ENCODE measurements at regions not wholly inside any gene's neighbourhood (a gene's known extent, or its start where the extent isn't known, plus 50 kb on each side); places are given as distances from the start of the nearest gene placed in this dataset.

DNA sequence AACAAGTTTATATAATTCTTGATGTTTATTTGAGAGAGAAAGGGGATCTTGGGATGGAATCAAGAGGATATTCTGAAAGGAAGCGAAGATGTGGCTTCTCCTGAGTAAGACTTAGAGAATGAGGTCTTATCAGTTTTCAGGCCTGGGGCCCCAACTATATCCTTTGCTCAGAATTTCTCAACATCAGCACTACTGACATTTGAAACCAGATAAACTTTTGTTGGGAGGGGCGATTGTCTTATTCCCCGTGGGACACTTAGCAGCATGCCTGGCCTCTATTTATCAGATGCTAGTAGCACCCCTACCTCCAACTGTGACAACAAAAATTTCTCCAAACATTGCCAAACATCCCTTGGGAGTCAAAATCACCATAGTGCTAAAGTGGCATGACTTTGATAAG lies 567.7 kb downstream of the MAT2B start:
- H3K9me3 Mint-ChIP-seq: no peaks in the 10 kb centered on the region
- H3K4me1 Mint-ChIP-seq (ENCODE audit: low read depth): no peaks in the 10 kb centered on the region
- H3K36me3 Mint-ChIP-seq (ENCODE audit: low read depth): no peaks in the 10 kb centered on the region
- H3K4me3 Mint-ChIP-seq: no peak overlapping the region
- no peak overlapping the region for H3K27ac Mint-ChIP-seq
- no peaks in the 10 kb centered on the region for H3K27me3 Mint-ChIP-seq

DNA sequence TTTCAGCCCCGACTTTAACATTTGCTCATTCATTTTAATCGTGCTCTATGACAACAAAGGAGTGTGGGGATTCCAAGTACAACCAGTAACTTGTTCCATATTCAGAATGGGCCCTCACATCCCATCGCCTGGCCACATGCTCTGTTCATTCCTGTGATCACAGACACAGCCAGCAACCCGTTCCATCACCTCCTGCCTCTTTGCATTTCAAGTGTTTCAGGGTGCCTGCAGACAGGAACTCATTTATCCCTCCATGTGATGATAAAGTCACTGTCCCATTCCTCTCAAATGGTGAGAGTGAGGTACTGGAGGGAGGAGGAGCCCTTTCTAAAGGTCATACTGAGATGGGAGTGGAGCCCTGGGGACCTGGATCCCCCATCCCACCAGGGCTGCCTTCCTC lies 571.1 kb downstream of the MAT2B start:
- H3K27ac Mint-ChIP-seq: no peak overlapping the region
- no peaks in the 10 kb centered on the region for H3K4me1 Mint-ChIP-seq (ENCODE audit: low read depth)

DNA sequence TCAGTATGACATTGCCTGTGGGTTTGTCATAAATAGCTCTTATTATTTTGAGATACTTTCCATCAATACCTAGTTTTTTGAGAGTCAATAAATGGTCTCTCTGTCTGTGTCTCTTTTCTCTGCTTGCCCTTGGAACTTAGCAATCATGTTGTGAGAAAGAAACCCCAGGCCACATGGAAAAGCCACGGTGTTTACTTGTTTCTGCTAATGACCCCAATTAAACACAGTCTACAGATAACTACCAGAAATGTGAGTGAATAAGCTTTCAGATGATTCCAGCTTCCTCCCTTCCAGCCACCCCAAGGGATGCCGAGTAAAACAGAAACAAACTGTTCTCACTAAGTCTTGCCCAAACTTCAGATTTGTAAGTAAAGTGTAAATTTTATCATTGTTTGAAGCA lies 584.9 kb downstream of the MAT2B start:
- Mint-ChIP-seq H3K9me3 (no peaks in the 10 kb centered on the region), H3K4me1 (ENCODE audit: low read depth) (no peaks in the 10 kb centered on the region), H3K27me3 (no peaks in the 10 kb centered on the region), H3K4me3 (no peak overlapping the region), H3K27ac (no peak overlapping the region), H3K36me3 (ENCODE audit: low read depth) (no peaks in the 10 kb centered on the region)

More for the DNA sequence above, 571.1 kb downstream of the MAT2B start:
- no peak overlapping the region for H3K4me3 Mint-ChIP-seq
- H3K36me3 Mint-ChIP-seq (ENCODE audit: low read depth): no peaks in the 10 kb centered on the region
- H3K9me3 Mint-ChIP-seq: peaks cover 3% of the 10 kb centered on the region
- H3K27me3 Mint-ChIP-seq: no peaks in the 10 kb centered on the region

DNA sequence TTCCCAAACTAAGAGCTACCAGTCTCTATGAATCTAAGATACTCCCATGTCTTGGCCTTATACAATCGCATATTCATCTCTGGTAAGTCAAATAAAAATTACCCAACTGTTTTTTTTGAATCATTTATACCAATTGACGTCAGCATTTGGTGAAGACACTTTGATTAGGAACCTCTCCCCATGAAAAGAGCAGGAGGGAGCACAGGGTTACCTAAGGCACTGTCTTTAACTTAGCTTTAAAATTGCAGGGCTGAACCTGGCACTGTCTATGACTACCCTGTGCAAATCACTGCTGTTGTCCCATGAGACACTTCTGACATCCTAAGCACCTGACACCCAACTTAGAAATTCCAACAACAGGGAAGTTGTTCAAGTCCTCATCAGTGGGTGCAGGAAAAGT lies 586.4 kb downstream of the MAT2B start:
- Mint-ChIP-seq H3K4me1 (ENCODE audit: low read depth) (no peaks in the 10 kb centered on the region), H3K36me3 (ENCODE audit: low read depth) (no peaks in the 10 kb centered on the region), H3K27ac (no peak overlapping the region), H3K9me3 (no peaks in the 10 kb centered on the region), H3K27me3 (no peaks in the 10 kb centered on the region), H3K4me3 (no peak overlapping the region)

DNA sequence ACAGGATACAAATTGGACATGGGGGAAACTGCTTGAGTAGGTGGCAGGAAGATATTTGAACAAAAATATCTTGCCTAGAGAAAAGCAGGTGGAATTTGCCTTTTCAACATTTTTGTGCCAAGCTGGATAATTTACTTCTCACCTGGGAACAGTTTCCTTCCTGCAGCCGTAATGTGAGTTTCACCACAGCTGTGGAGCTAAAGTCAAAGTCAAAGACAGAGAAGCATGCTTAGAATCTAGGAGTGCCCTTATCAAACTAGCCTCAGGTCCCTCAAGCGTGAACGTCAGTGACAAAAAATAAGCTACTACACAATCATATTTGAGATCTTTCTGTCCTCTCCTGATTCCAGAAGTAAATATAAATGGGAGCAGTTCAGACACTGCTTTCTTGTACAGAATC lies 588.9 kb downstream of the MAT2B start:
- Mint-ChIP-seq H3K36me3 (ENCODE audit: low read depth) (no peaks in the 10 kb centered on the region), H3K4me3 (no peak overlapping the region), H3K27me3 (no peaks in the 10 kb centered on the region), H3K9me3 (no peaks in the 10 kb centered on the region), H3K4me1 (ENCODE audit: low read depth) (no peaks in the 10 kb centered on the region), H3K27ac (no peak overlapping the region)

DNA sequence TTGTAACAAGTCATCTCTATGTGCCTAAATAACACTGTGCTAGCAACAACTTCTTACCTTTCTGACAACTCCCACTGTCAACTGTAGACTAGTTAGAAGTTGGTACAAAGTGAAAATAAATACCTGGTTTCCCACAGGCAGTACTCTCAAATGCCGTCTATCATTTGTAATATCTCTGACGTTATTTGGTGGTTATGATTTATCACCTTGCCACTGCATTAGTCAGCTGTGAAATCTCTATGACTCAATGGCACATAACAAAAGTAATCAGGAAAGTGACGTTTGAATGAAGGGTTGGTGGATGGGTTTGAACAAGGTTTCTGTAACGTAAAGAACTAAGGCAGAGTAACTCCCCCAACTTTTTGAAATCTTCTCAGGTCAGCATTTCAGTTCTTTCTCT lies 592.3 kb downstream of the MAT2B start:
- H3K4me3 Mint-ChIP-seq: no peak overlapping the region
- no peaks in the 10 kb centered on the region for H3K9me3 Mint-ChIP-seq
- no peaks in the 10 kb centered on the region for H3K27me3 Mint-ChIP-seq
- no peaks in the 10 kb centered on the region for H3K36me3 Mint-ChIP-seq (ENCODE audit: low read depth)
- no peak overlapping the region for H3K27ac Mint-ChIP-seq
- no peaks in the 10 kb centered on the region for H3K4me1 Mint-ChIP-seq (ENCODE audit: low read depth)

DNA sequence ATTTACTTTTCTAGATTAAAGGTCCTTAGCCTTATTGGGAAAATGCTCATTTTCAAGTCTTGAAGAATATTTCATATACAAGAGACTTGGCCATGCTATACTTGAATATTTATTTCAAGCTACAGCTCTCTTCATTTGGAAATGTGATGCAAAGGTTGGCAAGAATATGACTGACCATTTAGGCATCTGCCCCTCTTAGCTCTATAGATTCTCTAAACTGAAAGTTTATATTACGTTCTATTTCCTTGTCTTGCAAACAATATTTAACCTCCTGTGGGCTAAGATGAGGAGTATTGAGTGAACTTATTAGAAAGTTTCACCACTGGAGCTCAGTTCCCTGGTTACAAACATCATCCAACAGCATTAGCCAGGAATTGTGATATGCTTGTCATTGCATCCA lies 593.1 kb downstream of the MAT2B start:
- H3K4me3 Mint-ChIP-seq: no peak overlapping the region
- H3K4me1 Mint-ChIP-seq (ENCODE audit: low read depth): no peaks in the 10 kb centered on the region
- no peaks in the 10 kb centered on the region for H3K27me3 Mint-ChIP-seq
- no peaks in the 10 kb centered on the region for H3K36me3 Mint-ChIP-seq (ENCODE audit: low read depth)
- no peak overlapping the region for H3K27ac Mint-ChIP-seq
- H3K9me3 Mint-ChIP-seq: peaks cover 4% of the 10 kb centered on the region

DNA sequence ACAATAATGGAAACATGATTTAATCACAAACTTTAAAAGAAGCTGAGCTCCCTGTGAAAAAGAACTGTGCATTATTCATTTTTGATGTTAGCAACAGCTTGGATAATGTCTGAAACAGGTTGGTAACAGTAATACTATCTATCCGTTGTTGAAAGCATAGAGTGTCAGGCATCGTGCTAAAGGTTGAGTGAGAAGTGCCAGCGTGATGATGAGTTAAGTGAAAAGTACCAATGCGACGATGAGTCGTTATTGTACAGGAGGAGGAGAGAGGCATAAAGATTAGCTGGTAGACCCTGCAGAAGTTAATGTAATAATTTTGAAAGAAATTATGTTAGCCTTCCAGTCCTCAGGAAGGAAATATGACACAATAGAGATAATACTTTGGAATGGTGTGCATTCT lies 593.6 kb downstream of the MAT2B start:
- Mint-ChIP-seq H3K27me3 (no peaks in the 10 kb centered on the region), H3K9me3 (peaks cover 4% of the 10 kb centered on the region), H3K36me3 (ENCODE audit: low read depth) (no peaks in the 10 kb centered on the region), H3K27ac (no peak overlapping the region), H3K4me3 (no peak overlapping the region), H3K4me1 (ENCODE audit: low read depth) (no peaks in the 10 kb centered on the region)

DNA sequence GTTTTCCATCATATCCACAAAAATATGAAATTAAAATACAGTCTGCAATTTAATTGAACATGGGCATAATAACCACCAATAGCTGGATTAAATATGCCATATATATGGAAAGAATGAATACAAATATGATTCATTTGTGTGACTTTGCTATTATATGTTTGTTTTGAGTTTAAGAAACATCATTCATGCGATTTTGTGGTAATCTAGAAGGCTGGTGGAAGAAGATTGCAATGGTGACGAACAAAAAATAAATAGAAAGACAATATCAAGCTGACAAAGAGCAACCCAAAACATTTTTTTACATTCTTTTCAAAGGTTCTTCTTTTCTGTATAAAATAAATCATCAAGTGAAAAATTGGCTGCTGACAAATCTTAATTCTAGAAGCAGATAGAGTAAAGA lies 610.0 kb downstream of the MAT2B start:
- H3K36me3 Mint-ChIP-seq (ENCODE audit: low read depth): no peaks in the 10 kb centered on the region
- H3K4me1 Mint-ChIP-seq (ENCODE audit: low read depth): no peaks in the 10 kb centered on the region
- H3K4me3 Mint-ChIP-seq: no peak overlapping the region
- no peak overlapping the region for H3K27ac Mint-ChIP-seq
- no peaks in the 10 kb centered on the region for H3K27me3 Mint-ChIP-seq
- H3K9me3 Mint-ChIP-seq: peaks cover 8% of the 10 kb centered on the region

DNA sequence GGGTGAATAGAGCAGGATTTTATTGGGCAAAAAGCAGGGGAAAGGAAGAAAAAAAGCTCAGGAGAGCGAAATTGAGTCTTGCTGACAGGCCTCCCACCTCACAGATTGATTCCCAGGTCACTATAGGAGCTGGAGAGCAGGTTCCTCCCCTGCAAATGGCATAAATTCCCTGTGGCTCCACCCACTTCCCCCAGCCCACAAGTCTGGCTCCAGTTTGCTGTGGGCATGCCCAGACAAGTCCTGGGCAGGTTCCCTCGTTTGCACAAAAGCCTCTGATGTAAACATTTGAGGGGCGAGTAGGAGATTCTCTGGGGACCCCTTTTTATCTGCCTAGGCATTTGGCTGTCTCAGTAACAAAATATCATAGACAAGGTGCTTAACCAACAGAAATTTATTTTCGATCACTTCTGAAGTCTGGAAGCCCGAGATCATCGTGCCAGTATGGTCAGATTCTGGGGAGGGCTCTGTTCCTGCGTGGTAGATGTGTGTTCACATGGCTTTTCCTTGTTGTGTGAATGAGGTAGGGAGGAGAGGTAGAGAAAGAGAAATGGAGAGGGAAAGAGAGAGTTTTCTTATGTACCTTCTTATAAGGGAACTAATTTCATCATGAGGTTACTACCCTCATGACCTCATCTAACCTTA lies 614.5 kb downstream of the MAT2B start:
- no peaks in the 10 kb centered on the region for H3K27me3 Mint-ChIP-seq
- H3K27ac Mint-ChIP-seq: no peak overlapping the region
- H3K9me3 Mint-ChIP-seq: peaks cover 4% of the 10 kb centered on the region
- no peaks in the 10 kb centered on the region for H3K36me3 Mint-ChIP-seq (ENCODE audit: low read depth)
- H3K4me3 Mint-ChIP-seq: no peak overlapping the region
- H3K4me1 Mint-ChIP-seq (ENCODE audit: low read depth): no peaks in the 10 kb centered on the region

DNA sequence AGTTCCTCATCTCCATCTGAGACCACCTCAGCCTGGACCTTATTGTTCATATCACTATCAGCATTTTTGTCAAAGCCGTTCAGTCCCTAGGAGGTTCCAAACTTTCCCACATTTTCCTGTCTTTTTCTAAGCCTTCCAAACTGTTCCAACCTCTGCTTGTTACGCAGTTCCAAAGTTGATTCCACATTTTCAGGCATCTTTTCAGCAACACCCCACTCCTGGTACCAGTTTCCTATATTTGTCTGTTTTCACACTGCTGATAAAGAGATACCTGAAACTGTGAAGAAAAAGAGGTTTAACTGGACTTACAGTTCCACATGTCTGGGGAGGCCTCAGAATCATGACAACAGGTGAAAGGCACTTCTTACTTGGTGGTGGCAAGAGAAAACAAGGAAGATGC lies 622.1 kb downstream of the MAT2B start:
- no peaks in the 10 kb centered on the region for H3K4me1 Mint-ChIP-seq (ENCODE audit: low read depth)
- no peak overlapping the region for H3K4me3 Mint-ChIP-seq
- no peak overlapping the region for H3K27ac Mint-ChIP-seq
- H3K36me3 Mint-ChIP-seq (ENCODE audit: low read depth): no peaks in the 10 kb centered on the region
- H3K9me3 Mint-ChIP-seq: peaks cover 29% of the 10 kb centered on the region
- no peaks in the 10 kb centered on the region for H3K27me3 Mint-ChIP-seq

DNA sequence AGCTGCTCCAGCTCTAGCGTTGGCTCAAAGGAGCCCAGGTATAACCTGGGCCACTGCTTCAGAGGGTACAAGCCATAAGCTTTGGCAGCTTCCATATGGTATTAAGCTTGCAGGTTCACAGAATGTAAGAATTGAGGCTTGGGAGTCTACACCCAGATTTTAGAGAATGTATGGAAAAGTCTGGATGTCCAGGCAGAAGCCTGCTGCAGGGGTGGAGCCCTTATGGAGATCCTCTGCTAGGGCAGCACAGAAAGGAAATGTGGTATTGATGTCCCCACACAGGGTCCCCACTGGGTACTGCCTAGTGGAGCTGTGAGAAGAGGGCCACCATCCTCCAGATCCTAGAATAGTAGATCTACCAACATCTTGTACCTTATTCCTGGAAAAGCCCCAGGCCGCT lies 626.9 kb downstream of the MAT2B start:
- H3K27me3 Mint-ChIP-seq: no peaks in the 10 kb centered on the region
- peaks cover 27% of the 10 kb centered on the region for H3K9me3 Mint-ChIP-seq
- H3K27ac Mint-ChIP-seq: no peak overlapping the region
- no peak overlapping the region for H3K4me3 Mint-ChIP-seq
- no peaks in the 10 kb centered on the region for H3K4me1 Mint-ChIP-seq (ENCODE audit: low read depth)
- no peaks in the 10 kb centered on the region for H3K36me3 Mint-ChIP-seq (ENCODE audit: low read depth)

DNA sequence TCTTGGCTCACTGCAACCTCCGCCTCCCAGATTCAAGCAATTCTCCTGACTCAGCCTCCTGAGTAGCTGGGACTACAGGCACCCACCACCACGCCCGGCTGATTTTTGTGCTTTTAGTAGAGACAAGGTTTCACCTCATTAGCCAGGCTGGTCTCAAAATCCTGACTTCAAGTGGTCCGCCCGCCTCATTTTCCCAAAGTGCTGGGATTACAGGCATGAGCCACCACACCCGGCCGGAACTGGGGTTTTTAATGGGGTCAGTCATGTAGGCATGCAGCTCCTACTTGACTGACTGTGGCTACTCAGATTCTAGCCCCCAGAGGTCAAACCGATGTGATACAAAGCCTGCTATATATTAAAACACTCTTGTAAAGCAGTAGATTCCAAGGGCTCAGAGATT lies 631.7 kb downstream of the MAT2B start:
- Mint-ChIP-seq H3K4me3 (no peak overlapping the region), H3K27me3 (no peaks in the 10 kb centered on the region), H3K9me3 (no peaks in the 10 kb centered on the region)

DNA sequence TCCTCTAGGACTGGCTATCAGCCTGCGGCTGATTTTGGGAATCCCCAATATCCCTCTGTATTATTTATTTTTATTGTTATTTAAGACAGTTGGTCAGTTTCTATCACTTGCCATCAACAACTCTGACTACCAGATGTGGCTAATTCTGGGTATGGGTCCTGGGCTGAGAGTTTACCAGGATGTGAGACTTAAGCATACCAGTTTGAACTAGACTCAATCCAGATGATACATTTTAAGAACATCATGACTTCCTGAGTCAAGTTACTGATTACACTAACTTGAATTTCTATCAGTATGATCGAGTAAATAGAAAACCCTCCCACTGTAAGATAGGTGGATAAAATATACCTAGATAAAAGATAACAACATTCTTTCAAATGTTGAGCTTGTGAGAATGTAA lies 634.0 kb downstream of the MAT2B start:
- Mint-ChIP-seq H3K36me3 (ENCODE audit: low read depth) (no peaks in the 10 kb centered on the region), H3K4me1 (ENCODE audit: low read depth) (no peaks in the 10 kb centered on the region)

More for the DNA sequence above, 631.7 kb downstream of the MAT2B start:
- Mint-ChIP-seq H3K36me3 (ENCODE audit: low read depth) (no peaks in the 10 kb centered on the region), H3K27ac (no peak overlapping the region), H3K4me1 (ENCODE audit: low read depth) (no peaks in the 10 kb centered on the region)

DNA sequence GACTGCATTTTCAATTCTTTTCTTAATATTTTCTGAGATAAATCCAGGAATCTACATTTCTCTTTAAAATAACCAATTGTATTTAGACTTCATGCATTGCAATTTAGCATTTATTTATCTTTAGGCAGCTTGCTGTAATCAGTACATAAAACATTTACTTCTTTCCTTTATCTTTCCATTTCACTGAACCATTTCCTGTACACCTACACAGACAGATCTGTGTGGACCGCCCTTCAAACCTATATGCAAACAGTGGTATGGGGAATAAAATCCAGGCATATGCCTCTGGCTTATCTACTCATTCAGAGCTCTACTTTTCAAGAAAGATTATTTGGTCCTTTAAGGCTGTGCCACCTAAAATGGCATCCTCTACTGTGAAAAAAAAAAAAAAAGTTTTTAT lies 640.0 kb downstream of the MAT2B start:
- Mint-ChIP-seq H3K27me3 (no peaks in the 10 kb centered on the region), H3K9me3 (no peaks in the 10 kb centered on the region), H3K27ac (no peak overlapping the region), H3K36me3 (ENCODE audit: low read depth) (no peaks in the 10 kb centered on the region), H3K4me1 (ENCODE audit: low read depth) (no peaks in the 10 kb centered on the region), H3K4me3 (no peak overlapping the region)

More for the DNA sequence above, 634.0 kb downstream of the MAT2B start:
- H3K27me3 Mint-ChIP-seq: no peaks in the 10 kb centered on the region
- H3K9me3 Mint-ChIP-seq: no peaks in the 10 kb centered on the region
- H3K4me3 Mint-ChIP-seq: no peak overlapping the region
- no peak overlapping the region for H3K27ac Mint-ChIP-seq

DNA sequence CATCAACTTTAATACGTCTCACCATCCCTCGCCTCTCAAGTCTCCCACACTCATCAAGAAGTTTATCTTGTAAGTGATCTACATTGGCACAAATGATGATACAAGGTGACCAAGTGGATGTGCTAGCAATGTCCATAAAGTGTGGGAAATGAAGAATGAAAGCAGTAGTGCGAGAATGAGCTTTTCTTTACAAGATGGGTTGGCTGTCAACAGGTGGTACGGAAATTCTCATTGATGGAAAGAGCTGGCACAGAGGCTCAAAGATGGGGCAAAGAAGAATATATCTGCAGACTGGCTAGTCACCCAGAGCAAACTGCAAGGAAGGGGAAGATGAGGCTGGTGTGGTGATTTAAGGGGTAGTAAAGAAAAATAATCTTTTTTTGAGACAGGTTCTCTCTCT lies 640.8 kb downstream of the MAT2B start:
- Mint-ChIP-seq H3K4me1 (ENCODE audit: low read depth) (no peaks in the 10 kb centered on the region), H3K27ac (no peak overlapping the region), H3K4me3 (no peak overlapping the region), H3K27me3 (no peaks in the 10 kb centered on the region), H3K36me3 (ENCODE audit: low read depth) (no peaks in the 10 kb centered on the region), H3K9me3 (no peaks in the 10 kb centered on the region)
